OCI-LY7 (cell line): ENCODE measurements at regions not wholly inside any gene's neighbourhood (a gene's known extent, or its start where the extent isn't known, plus 50 kb on each side); places are given as distances from the start of the nearest gene placed in this dataset.

Experiments
- EZH2phosphoT487 ChIP-seq: fragments of 200-600 bp; sonication (generic); IDR thresholded peaks from 2 replicates; pipeline ENCODE4 v1.6.1; 2018; ENCODE audit warnings: low read depth, borderline replicate concordance, mild to moderate bottlenecking, mixed run types, antibody characterized with exemption, low read length, moderate library complexity, mixed read lengths
- TF ChIP-seq, protein P1 (sequence below): fragments of 200-600 bp; sonication (generic); conservative IDR thresholded peaks from 2 replicates; pipeline ENCODE4 v1.5.1; 2014; ENCODE audit warnings: mild to moderate bottlenecking, antibody characterized with exemption, low read length, moderate library complexity, mixed read lengths

DNA sequence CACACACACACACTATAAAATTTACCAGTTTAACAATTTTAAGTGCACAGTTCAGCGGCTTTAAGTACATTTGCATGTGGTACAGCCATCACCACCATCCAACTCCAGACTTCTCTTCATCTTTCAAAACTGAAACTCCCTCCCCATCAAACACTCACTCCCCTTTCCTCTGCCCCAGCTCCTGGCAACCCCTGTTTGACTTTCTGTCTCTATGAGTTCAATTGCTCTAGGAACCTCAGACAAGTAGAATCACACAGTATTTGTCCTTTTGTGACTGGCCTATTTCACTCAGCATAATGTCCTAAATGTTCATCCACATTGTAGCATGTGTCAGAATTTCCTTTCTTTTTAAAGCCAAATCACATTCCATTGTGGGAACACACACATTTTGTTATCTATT is 302.8 kb upstream of the FOXQ1 start:
- TF ChIP-seq, protein P1, sequence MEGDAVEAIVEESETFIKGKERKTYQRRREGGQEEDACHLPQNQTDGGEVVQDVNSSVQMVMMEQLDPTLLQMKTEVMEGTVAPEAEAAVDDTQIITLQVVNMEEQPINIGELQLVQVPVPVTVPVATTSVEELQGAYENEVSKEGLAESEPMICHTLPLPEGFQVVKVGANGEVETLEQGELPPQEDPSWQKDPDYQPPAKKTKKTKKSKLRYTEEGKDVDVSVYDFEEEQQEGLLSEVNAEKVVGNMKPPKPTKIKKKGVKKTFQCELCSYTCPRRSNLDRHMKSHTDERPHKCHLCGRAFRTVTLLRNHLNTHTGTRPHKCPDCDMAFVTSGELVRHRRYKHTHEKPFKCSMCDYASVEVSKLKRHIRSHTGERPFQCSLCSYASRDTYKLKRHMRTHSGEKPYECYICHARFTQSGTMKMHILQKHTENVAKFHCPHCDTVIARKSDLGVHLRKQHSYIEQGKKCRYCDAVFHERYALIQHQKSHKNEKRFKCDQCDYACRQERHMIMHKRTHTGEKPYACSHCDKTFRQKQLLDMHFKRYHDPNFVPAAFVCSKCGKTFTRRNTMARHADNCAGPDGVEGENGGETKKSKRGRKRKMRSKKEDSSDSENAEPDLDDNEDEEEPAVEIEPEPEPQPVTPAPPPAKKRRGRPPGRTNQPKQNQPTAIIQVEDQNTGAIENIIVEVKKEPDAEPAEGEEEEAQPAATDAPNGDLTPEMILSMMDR: no peak
- TF ChIP-seq EZH2phosphoT487: no peak
